Upper lobe of left lung (tissue), 4 donors: ENCODE measurements at regions not wholly inside any gene's neighbourhood (a gene's known extent, or its start where the extent isn't known, plus 50 kb on each side); places are given as distances from the start of the nearest gene placed in this dataset.

ENCODE experiments used
- EP300 ChIP-seq, 4 donors: sonication (generic); formaldehyde crosslinking; IDR thresholded peaks; one replicate each; pipeline ENCODE4 v1.5.1; 2017; ENCODE audit warnings: antibody characterized with exemption in 4 of 4, control low read depth in 2 of 4
- POLR2A ChIP-seq, 4 donors: fragments of 450-650 bp; IDR thresholded peaks; one replicate each; pipeline ENCODE4 v1.5.1; 2016 to 2017; ENCODE audit warnings: antibody characterized with exemption in 4 of 4, mild to moderate bottlenecking in 2 of 4
- POLR2AphosphoS5 ChIP-seq, 2 donors: sonication (generic); formaldehyde crosslinking; IDR thresholded peaks; one replicate each; pipeline ENCODE4 v1.5.1; 2017; ENCODE audit warnings: antibody characterized with exemption in 2 of 2
- TF ChIP-seq, protein P1 (sequence below), 6 experiments: fragments of 450-650 bp in 4 of 6; fragments of 200-600 bp in 2 of 6; sonication (generic) in 2 of 6; IDR thresholded peaks; one replicate each; pipeline ENCODE4 v1.5.1; 2016 to 2019; ENCODE audit warnings: antibody characterized with exemption in 6 of 6

DNA sequence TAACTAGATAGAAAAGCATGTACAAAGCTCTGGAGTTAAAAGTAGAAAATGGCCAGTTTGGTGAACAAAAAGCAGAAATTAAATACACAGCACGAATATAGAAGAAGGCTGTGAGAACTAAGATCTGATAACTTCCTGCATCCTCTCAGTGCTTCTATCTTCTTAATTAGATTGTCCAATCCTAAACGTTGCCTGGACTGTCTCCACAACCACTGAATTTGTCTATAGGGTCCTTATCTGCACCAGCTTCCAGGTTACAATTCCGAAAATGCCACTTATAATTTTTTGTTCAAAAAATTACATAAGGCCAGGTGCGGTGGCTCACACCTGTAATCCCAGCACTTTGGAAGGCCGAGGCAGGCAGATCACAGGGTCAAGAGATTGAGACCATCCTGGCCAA, 626.3 kb downstream of the TBL1XR1 start:
- TF ChIP-seq, protein P1, sequence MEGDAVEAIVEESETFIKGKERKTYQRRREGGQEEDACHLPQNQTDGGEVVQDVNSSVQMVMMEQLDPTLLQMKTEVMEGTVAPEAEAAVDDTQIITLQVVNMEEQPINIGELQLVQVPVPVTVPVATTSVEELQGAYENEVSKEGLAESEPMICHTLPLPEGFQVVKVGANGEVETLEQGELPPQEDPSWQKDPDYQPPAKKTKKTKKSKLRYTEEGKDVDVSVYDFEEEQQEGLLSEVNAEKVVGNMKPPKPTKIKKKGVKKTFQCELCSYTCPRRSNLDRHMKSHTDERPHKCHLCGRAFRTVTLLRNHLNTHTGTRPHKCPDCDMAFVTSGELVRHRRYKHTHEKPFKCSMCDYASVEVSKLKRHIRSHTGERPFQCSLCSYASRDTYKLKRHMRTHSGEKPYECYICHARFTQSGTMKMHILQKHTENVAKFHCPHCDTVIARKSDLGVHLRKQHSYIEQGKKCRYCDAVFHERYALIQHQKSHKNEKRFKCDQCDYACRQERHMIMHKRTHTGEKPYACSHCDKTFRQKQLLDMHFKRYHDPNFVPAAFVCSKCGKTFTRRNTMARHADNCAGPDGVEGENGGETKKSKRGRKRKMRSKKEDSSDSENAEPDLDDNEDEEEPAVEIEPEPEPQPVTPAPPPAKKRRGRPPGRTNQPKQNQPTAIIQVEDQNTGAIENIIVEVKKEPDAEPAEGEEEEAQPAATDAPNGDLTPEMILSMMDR (IDR thresholded peaks at IDR 0.05): no peak
- TF ChIP-seq POLR2AphosphoS5 (IDR thresholded peaks at IDR 0.05) (no peak), EP300 (IDR thresholded peaks at IDR 0.05) (no peak), POLR2A (IDR thresholded peaks at IDR 0.05) (no peak)
